Cardiac fibroblast (primary cell): ENCODE measurements at regions not wholly inside any gene's neighbourhood (a gene's known extent, or its start where the extent isn't known, plus 50 kb on each side); places are given as distances from the start of the nearest gene placed in this dataset.
A peak's percentile ranks its signal among the peaks of the same experiment; 100 is the strongest.

Source experiments
- DNase-seq, 2 donors: peaks; one replicate each; pipeline versions ENCODE4 v3.0.0 to v3.0.0-alpha.2; 2010; ENCODE audit warnings: low read depth in 2 of 2
- H3K4me3 ChIP-seq, 2 donors: replicated peaks in 1 of 2; 1 replicate in 1 of 2; 2 replicates in 1 of 2; pipeline ENCODE4 v1.5.1; 2011; ENCODE audit warnings: low read depth in 2 of 2, low read length in 2 of 2, mild to moderate bottlenecking in 2 of 2, moderate library complexity in 1 of 2
- TF ChIP-seq, protein P1 (sequence below): IDR thresholded peaks from one replicate; pipeline ENCODE4 v1.5.1; 2011; ENCODE audit warnings: low read depth, mild to moderate bottlenecking, low read length, inconsistent platforms

DNA sequence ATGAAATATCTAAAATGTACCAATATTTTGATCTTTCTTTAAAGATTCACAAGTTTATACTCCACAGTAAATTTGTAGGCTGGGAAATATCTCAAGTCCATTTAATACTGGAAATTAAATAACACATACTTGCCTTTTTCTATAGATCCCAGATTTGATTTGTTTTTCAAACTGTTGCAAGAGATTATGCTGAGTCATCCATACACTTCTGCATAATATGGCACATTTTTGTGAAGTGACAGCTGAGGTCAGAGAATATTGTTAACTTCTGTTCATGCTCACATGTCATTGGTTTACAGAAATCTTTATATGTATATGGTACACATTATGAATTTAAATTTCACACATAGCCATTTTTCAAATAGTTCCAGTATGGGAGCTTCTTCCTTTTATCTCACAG, 1066.3 kb upstream of the NUDT12 start:
- TF ChIP-seq, protein P1, sequence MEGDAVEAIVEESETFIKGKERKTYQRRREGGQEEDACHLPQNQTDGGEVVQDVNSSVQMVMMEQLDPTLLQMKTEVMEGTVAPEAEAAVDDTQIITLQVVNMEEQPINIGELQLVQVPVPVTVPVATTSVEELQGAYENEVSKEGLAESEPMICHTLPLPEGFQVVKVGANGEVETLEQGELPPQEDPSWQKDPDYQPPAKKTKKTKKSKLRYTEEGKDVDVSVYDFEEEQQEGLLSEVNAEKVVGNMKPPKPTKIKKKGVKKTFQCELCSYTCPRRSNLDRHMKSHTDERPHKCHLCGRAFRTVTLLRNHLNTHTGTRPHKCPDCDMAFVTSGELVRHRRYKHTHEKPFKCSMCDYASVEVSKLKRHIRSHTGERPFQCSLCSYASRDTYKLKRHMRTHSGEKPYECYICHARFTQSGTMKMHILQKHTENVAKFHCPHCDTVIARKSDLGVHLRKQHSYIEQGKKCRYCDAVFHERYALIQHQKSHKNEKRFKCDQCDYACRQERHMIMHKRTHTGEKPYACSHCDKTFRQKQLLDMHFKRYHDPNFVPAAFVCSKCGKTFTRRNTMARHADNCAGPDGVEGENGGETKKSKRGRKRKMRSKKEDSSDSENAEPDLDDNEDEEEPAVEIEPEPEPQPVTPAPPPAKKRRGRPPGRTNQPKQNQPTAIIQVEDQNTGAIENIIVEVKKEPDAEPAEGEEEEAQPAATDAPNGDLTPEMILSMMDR: no peak
- no peak overlapping the region for H3K4me3 ChIP-seq
- peak; percentile 1 to 9 for DNase-seq

DNA sequence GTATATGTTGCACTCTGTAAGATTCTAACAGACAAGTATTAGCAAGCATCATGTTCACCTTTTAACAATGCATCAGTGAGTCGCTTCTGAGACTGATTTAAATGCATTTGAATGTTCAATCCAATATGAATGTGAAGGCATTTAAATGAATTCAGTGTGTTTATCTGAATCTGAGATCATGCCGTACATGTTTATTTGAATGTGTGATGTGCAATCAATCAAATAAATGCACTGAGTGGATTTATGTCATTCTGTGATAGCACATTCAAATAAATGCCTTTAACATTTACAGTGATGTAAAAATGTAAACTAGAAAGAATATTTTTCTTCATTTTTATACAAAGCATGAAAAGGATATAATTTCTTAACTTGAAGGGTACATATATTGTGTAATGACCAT, 1063.5 kb upstream of the NUDT12 start:
- no peak for DNase-seq
- TF ChIP-seq, protein P1: no peak
- H3K4me3 ChIP-seq: no peak overlapping the region

GRCh38 chr5:104612005-104612404, 1049.4 kb upstream of the NUDT12 start:
- DNase-seq: no peak
- TF ChIP-seq, protein P1: no peak
- no peak overlapping the region for H3K4me3 ChIP-seq

DNA sequence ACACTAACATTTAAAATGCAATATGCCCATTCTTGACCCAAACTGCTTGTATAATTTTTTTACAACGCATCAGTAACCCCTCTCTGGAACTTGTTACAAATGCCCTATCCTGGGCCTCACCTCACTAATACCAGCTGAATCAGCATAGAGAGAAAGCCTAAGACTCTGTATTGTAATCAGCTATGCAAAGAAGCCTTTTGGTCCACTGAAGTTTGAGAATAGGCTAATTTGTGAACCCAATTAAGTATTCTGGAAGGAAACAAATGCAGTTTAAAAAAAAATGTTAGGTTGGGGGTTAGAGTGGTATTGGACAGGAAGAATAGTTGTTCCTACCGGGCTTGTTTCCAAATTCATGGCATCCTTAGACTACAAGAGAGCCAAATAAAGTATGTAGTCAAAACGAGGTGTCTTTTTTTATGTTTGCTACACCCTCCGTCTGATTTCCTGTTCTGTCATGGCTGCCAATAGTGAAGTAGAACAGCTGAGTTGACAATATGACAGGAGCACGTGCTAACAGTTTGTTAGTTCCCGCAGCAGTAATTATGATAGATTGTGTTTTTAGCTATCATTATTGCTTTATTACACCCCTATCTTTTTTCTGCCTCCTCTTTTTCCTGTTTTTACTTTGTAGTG, 1048.7 kb upstream of the NUDT12 start:
- TF ChIP-seq, protein P1: no peak
- H3K4me3 ChIP-seq: no peak overlapping the region
- DNase-seq: no peak

DNA sequence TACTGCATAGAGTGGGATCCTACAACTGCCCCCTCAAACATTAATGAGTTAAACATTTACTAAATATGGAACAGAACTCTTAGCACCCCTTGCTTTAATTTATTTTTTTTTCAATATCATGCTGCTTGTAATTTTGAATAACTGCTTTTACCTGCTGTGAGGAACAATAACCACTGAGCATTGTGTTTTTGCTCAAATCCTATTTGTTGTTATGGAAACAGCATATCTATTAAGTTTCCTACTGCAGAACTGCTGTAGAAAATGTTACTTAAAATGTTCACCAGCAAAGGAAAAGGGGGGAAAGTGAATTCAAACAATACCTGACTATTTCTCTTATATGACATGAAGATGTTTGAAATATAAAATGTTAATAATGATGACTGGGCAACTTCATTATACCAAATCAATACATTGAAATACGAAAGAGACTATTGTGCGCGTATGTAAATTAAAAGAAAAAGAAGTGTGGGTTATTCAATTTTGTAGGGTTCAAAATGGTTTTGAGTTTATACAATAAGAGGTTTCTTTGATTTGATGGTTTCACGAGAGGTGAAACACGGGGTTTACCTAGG, 1043.8 kb upstream of the NUDT12 start:
- no peak for DNase-seq
- H3K4me3 ChIP-seq: no peak overlapping the region
- TF ChIP-seq, protein P1: no peak

- no peak overlapping the region for H3K4me3 ChIP-seq
- TF ChIP-seq, protein P1: no peak
- no peak for DNase-seq
Measured at GRCh38 chr5:104599726-104600125, 1037.1 kb upstream of the NUDT12 start.

DNA sequence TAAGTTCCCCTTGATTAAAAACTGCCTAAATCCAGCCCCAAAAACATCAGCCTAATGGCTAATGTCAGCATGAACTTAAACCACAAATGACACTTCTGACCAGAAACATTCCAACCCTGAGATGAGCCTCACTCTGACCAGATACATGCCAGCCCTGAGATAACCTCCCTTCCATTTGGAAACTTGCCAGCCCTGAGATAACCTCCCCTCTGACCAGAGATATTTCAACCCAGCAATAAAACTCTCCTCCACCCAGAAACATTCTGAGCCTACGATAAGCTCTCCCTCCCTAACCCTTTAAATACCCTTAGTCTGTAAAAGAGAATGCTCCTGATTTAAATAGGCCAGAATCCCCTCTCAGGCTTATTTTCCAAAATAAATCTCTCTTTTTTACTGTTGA, 1035.7 kb upstream of the NUDT12 start:
- no peak for DNase-seq
- TF ChIP-seq, protein P1: no peak
- no peak overlapping the region for H3K4me3 ChIP-seq
